K562 (cell line): ENCODE measurements at regions not wholly inside any gene's neighbourhood (a gene's known extent, or its start where the extent isn't known, plus 50 kb on each side); places are given as distances from the start of the nearest gene placed in this dataset.

Experiments
- ATAC-seq: fragments of 200-7000 bp; cut with Tn5 transposase; 3 replicates; pipeline ENCODE4 v1.9.1; 2020; ENCODE audit warnings: moderate library complexity
- BruUV-seq: library from RNA; stranded (reverse); fragments of 400-500 nt; replicated peaks from 2 replicates; lab custom pipeline; 2021; lab: Mats Ljungman, UMichigan
- CTCF ChIA-PET: fragments of 300-600 bp; formaldehyde crosslinking; extraction: SDS; loops from one replicate; lab custom pipeline; 2021; ENCODE audit warnings: low intra/inter-chr PET ratio; lab: Yijun Ruan, JAX
- POLR2A ChIA-PET: fragments of 300-600, 350-650 bp; sonication (Branson Sonifier 250); formaldehyde crosslinking; extraction: SDS; loops from one replicate; lab custom pipeline; 2021; ENCODE audit warnings: antibody characterized with exemption, inconsistent platforms; lab: Yijun Ruan, JAX
- DNase-seq, 4 experiments: peaks; one replicate each; pipeline versions ENCODE4 v3.0.0 to v3.0.0-alpha.2; 2011 to 2018; ENCODE audit warnings: low spot score in 3 of 4, mixed read lengths in 3 of 4; ENCODE audit errors: extremely low read depth in 1 of 4
- FAIRE-seq: peaks from 2 replicates; lab custom pipeline; 2011; peaks lifted over from hg19 to GRCh38; lab: Jason Lieb, UNC
- H2AFZ ChIP-seq: 2 replicates; pipeline ENCODE4 v1.6.0; 2011; ENCODE audit warnings: low read depth, low read length, control low read depth, inconsistent platforms
- H3K27ac ChIP-seq: fragments of 200-600 bp; 3 replicates; pipeline ENCODE4 v1.8.0; 2011; ENCODE audit warnings: low read depth, mild to moderate bottlenecking, control low read depth, inconsistent platforms, low read length, moderate library complexity, mixed read lengths; ENCODE audit errors: extremely low read depth
- H3K27me3 ChIP-seq, 2 experiments: fragments of 300-600 bp in 1 of 2; 2 replicates in 1 of 2; 3 replicates in 1 of 2; pipeline versions ENCODE4 v1.6.0 to v1.8.0; 2011; ENCODE audit warnings: inconsistent platforms in 2 of 2, low read length in 2 of 2, mild to moderate bottlenecking in 1 of 2, mixed read lengths in 1 of 2, moderate library complexity in 1 of 2; ENCODE audit not compliant: control insufficient read depth in 2 of 2, insufficient read depth in 2 of 2
- H3K36me3 ChIP-seq: fragments of 300-600 bp; 3 replicates; pipeline ENCODE4 v1.8.0; 2011; ENCODE audit warnings: mild to moderate bottlenecking, low read length, inconsistent platforms; ENCODE audit not compliant: control insufficient read depth, insufficient read depth
- H3K4me1 ChIP-seq, 2 experiments: fragments of 200-600 bp in 1 of 2; replicated peaks in 1 of 2; 2 replicates in 1 of 2; 3 replicates in 1 of 2; pipeline versions ENCODE4 v1.5.1 to v1.8.0; 2011; ENCODE audit warnings: inconsistent platforms in 2 of 2, low read length in 2 of 2, mild to moderate bottlenecking in 1 of 2, mixed read lengths in 1 of 2, moderate library complexity in 1 of 2; ENCODE audit not compliant: control insufficient read depth in 2 of 2, insufficient read depth in 2 of 2
- H3K4me2 ChIP-seq: 2 replicates; pipeline ENCODE4 v1.6.1; 2011; ENCODE audit warnings: low read length, control low read depth, inconsistent platforms, mixed read lengths; ENCODE audit not compliant: insufficient read depth
- H3K4me3 ChIP-seq: fragments of 200-600 bp; sonication (generic), shearing (Covaris generic); 2 replicates; pipeline ENCODE4 v1.5.1; 2016; ENCODE audit warnings: control low read depth, inconsistent platforms
- H3K79me2 ChIP-seq: fragments of 200-600 bp; 3 replicates; pipeline ENCODE4 v1.8.0; 2011; ENCODE audit warnings: low read length, inconsistent platforms; ENCODE audit not compliant: control insufficient read depth, insufficient read depth
- H3K9ac ChIP-seq, 2 experiments: 2 replicates each; pipeline versions ENCODE4 v1.6.0 to v1.6.1; 2011; ENCODE audit warnings: low read depth in 2 of 2, low read length in 2 of 2, control low read depth in 1 of 2, inconsistent platforms in 1 of 2, mild to moderate bottlenecking in 1 of 2, mixed read lengths in 1 of 2; ENCODE audit not compliant: insufficient read depth in 1 of 2
- H3K9me1 ChIP-seq: one replicate; pipeline ENCODE4 v1.6.0; 2011; ENCODE audit warnings: inconsistent platforms, mild to moderate bottlenecking, low read length, moderate library complexity; ENCODE audit not compliant: control insufficient read depth, insufficient read depth
- H3K9me3 ChIP-seq: replicated peaks from 2 replicates; pipeline ENCODE4 v1.5.1; 2011; ENCODE audit warnings: low read depth, low read length, inconsistent platforms; ENCODE audit not compliant: control insufficient read depth, insufficient read depth
- H4K20me1 ChIP-seq: replicated peaks from 2 replicates; pipeline ENCODE4 v1.6.1; 2011; ENCODE audit warnings: low read length, inconsistent platforms, mixed read lengths; ENCODE audit not compliant: control insufficient read depth, insufficient read depth
- BRCA1 ChIP-seq, 2 experiments: fragments of 450-650 bp in 1 of 2; sonication (generic) in 1 of 2; formaldehyde crosslinking in 1 of 2; IDR thresholded peaks; 2 replicates each; pipeline versions ENCODE4 v1.5.0 to v1.6.1; 2017 to 2020; ENCODE audit warnings: mild to moderate bottlenecking in 1 of 2, missing genetic modification reagents in 1 of 2
- IRF2 ChIP-seq: sonication (generic); formaldehyde crosslinking; IDR thresholded peaks from 2 replicates; pipeline ENCODE4 v1.8.1; 2022; ENCODE audit warnings: mild to moderate bottlenecking, missing genetic modification reagents
- MTA2 ChIP-seq: fragments of 450-650 bp; IDR thresholded peaks from 2 replicates; pipeline ENCODE4 v1.6.1; 2016; ENCODE audit warnings: low read depth
- MXI1 ChIP-seq: IDR thresholded peaks from 2 replicates; pipeline ENCODE4 v1.6.1; 2011; ENCODE audit warnings: low read depth, mild to moderate bottlenecking, improper control_type of control experiment, low read length
- PTRF ChIP-seq: fragments of 450-650 bp; IDR thresholded peaks from 2 replicates; pipeline ENCODE4 v1.6.1; 2016; ENCODE audit warnings: mild to moderate bottlenecking, missing genetic modification characterization, missing compliant biosample characterization
- SMARCA4 ChIP-seq: fragments of 450-650 bp; IDR thresholded peaks from 2 replicates; pipeline ENCODE4 v1.6.1; 2016
- SREBF1 ChIP-seq: fragments of 150-350 bp; IDR thresholded peaks from 2 replicates; pipeline ENCODE4 v1.6.1; 2014; ENCODE audit warnings: antibody characterized with exemption, low read depth, low read length, borderline replicate concordance
- SRSF1 ChIP-seq: fragments of 200-400 bp; formaldehyde crosslinking; IDR thresholded peaks from 2 replicates; pipeline ENCODE4 v1.6.1; 2017; ENCODE audit warnings: mild to moderate bottlenecking, low read depth, low read length, moderate library complexity
- TCF3 ChIP-seq: sonication (generic); formaldehyde crosslinking; IDR thresholded peaks from 2 replicates; pipeline ENCODE4 v1.4.0; 2020; ENCODE audit warnings: mild to moderate bottlenecking, missing genetic modification reagents
- TRIM28 ChIP-seq: fragments of 450-650 bp; IDR thresholded peaks from 2 replicates; pipeline ENCODE4 v1.6.1; 2017
- ZNF23 ChIP-seq: fragments of 250-450 bp; sonication (Bioruptor Pico); IDR thresholded peaks from 2 replicates; pipeline ENCODE4 v1.4.0; 2020; ENCODE audit warnings: mild to moderate bottlenecking
- ZNF699 ChIP-seq: fragments of 250-450 bp; sonication (Bioruptor Pico); IDR thresholded peaks from 2 replicates; pipeline ENCODE4 v1.8.0; 2021; ENCODE audit warnings: mild to moderate bottlenecking, moderate library complexity; ENCODE audit not compliant: insufficient replicate concordance
- WGBS: fragments of 100-300 bp; shearing (Covaris generic); methylation state at CpG from one replicate; pipeline ENCODE4 v1.1.6; 2016; ENCODE audit warnings: low coverage, mixed read lengths; ENCODE audit not compliant: insufficient coverage; ENCODE audit errors: missing lambda C conversion rate; 5-methylcytosine and 5-hydroxymethylcytosine counted together
- in situ Hi-C: fragments of 300-500 bp; cut with MboI; formaldehyde crosslinking; loops from 4 replicates; pipeline ENCODE4 v1.15.0; 2018; ENCODE audit warnings: inconsistent platforms, mixed read lengths
- intact Hi-C: fragments of 100-400 bp; cut with micrococcal nuclease; formaldehyde crosslinking; loops from 2 replicates; pipeline ENCODE4 v1.14.2; 2022
- TF ChIP-seq, protein P1 (sequence below): fragments of 450-650 bp; formaldehyde crosslinking; IDR thresholded peaks from 2 replicates; pipeline ENCODE4 v1.4.0; 2020; ENCODE audit warnings: mild to moderate bottlenecking
- TF ChIP-seq, protein P2 (sequence below): fragments of 200-800 bp; sonication (Bioruptor generic); IDR thresholded peaks from 2 replicates; pipeline ENCODE4 v1.6.1; 2016; ENCODE audit warnings: missing genetic modification characterization, missing compliant biosample characterization
- TF ChIP-seq, protein P3 (sequence below), 3 experiments: IDR thresholded peaks in 2 of 3; conservative IDR thresholded peaks in 1 of 3; 2 replicates each; pipeline ENCODE4 v1.5.1; 2011 to 2012; ENCODE audit warnings: low read length in 3 of 3, mild to moderate bottlenecking in 3 of 3, control low read depth in 2 of 3, improper control_type of control experiment in 1 of 3, inconsistent platforms in 1 of 3, low read depth in 1 of 3, mixed read lengths in 1 of 3, moderate library complexity in 1 of 3; ENCODE audit not compliant: insufficient read depth in 2 of 3

DNA sequence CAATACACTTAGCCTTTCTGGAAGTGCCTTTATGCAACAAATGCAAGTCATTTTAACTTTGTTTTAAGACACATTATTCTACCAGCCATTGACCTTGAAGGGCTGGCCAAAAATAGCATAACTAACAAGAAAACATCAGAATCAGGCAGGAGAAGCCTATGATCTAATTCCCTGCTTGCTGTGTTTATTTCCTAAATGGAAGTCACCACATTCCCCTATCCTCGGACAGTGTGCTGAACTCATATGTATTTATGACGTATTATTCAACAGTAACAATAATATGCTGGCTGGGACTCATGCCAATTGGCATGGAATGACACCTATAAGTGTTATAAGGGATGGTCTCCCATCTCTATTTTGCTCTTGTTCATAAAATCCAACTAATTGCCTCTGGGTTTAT, 140.7 kb downstream of the MAP3K7 start:
- POLR2A ChIA-PET: interaction anchor here (0.6 kb wide), 2 partner anchors 18 to 26 kb away, joined by 3 to 6 read pairs; no protein-coding TSS in a partner anchor

More for the DNA sequence above, 140.7 kb downstream of the MAP3K7 start:
- Histone ChIP-seq H2AFZ (no peak overlapping the region), H4K20me1 (no peaks in the 10 kb centered on the region), H3K9me1 (no peaks in the 10 kb centered on the region), H3K27me3 (no peaks in the 10 kb centered on the region), H3K9ac (no peak overlapping the region), H3K9me3 (no peaks in the 10 kb centered on the region), H3K36me3 (no peaks in the 10 kb centered on the region), H3K4me1 (no peaks in the 10 kb centered on the region; a peak in 1 of 5 replicates), H3K27ac (no peak overlapping the region), H3K4me2 (no peak overlapping the region), H3K79me2 (no peaks in the 10 kb centered on the region), H3K4me3 (no peak overlapping the region)
- no peak for ATAC-seq
- intact Hi-C loops: no loop called here
- no peak for TF ChIP-seq MTA2
- TF ChIP-seq SRSF1: no peak
- TF ChIP-seq, protein P1, sequence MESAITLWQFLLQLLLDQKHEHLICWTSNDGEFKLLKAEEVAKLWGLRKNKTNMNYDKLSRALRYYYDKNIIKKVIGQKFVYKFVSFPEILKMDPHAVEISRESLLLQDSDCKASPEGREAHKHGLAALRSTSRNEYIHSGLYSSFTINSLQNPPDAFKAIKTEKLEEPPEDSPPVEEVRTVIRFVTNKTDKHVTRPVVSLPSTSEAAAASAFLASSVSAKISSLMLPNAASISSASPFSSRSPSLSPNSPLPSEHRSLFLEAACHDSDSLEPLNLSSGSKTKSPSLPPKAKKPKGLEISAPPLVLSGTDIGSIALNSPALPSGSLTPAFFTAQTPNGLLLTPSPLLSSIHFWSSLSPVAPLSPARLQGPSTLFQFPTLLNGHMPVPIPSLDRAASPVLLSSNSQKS: no peak
- TF ChIP-seq BRCA1 (IDR thresholded peaks at IDR 0.05): no peak
- TF ChIP-seq BRCA1 (CRISPR knock-in tag; IDR thresholded peaks at IDR 0.05): no peak
- TF ChIP-seq IRF2: no peak
- TF ChIP-seq ZNF699 (CRISPR knock-in tag): no peak
- TF ChIP-seq, protein P2, sequence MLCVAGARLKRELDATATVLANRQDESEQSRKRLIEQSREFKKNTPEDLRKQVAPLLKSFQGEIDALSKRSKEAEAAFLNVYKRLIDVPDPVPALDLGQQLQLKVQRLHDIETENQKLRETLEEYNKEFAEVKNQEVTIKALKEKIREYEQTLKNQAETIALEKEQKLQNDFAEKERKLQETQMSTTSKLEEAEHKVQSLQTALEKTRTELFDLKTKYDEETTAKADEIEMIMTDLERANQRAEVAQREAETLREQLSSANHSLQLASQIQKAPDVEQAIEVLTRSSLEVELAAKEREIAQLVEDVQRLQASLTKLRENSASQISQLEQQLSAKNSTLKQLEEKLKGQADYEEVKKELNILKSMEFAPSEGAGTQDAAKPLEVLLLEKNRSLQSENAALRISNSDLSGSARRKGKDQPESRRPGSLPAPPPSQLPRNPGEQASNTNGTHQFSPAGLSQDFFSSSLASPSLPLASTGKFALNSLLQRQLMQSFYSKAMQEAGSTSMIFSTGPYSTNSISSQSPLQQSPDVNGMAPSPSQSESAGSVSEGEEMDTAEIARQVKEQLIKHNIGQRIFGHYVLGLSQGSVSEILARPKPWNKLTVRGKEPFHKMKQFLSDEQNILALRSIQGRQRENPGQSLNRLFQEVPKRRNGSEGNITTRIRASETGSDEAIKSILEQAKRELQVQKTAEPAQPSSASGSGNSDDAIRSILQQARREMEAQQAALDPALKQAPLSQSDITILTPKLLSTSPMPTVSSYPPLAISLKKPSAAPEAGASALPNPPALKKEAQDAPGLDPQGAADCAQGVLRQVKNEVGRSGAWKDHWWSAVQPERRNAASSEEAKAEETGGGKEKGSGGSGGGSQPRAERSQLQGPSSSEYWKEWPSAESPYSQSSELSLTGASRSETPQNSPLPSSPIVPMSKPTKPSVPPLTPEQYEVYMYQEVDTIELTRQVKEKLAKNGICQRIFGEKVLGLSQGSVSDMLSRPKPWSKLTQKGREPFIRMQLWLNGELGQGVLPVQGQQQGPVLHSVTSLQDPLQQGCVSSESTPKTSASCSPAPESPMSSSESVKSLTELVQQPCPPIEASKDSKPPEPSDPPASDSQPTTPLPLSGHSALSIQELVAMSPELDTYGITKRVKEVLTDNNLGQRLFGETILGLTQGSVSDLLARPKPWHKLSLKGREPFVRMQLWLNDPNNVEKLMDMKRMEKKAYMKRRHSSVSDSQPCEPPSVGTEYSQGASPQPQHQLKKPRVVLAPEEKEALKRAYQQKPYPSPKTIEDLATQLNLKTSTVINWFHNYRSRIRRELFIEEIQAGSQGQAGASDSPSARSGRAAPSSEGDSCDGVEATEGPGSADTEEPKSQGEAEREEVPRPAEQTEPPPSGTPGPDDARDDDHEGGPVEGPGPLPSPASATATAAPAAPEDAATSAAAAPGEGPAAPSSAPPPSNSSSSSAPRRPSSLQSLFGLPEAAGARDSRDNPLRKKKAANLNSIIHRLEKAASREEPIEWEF: no peak
- no peak for TF ChIP-seq SREBF1
- TF ChIP-seq, protein P3, sequence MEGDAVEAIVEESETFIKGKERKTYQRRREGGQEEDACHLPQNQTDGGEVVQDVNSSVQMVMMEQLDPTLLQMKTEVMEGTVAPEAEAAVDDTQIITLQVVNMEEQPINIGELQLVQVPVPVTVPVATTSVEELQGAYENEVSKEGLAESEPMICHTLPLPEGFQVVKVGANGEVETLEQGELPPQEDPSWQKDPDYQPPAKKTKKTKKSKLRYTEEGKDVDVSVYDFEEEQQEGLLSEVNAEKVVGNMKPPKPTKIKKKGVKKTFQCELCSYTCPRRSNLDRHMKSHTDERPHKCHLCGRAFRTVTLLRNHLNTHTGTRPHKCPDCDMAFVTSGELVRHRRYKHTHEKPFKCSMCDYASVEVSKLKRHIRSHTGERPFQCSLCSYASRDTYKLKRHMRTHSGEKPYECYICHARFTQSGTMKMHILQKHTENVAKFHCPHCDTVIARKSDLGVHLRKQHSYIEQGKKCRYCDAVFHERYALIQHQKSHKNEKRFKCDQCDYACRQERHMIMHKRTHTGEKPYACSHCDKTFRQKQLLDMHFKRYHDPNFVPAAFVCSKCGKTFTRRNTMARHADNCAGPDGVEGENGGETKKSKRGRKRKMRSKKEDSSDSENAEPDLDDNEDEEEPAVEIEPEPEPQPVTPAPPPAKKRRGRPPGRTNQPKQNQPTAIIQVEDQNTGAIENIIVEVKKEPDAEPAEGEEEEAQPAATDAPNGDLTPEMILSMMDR (IDR thresholded peaks at IDR 0.05 in 2 of 3, conservative IDR thresholded peaks at IDR 0.05 in 1 of 3; ENCODE audit: insufficient read depth in 2 of 3, low read depth in 1 of 3, low read length in 3 of 3): no peak
- TF ChIP-seq MXI1: no peak
- no peak for TF ChIP-seq SMARCA4
- no peak for TF ChIP-seq ZNF23 (CRISPR knock-in tag)
- no peak for TF ChIP-seq PTRF (tag)
- no peak for TF ChIP-seq TRIM28
- no peak for TF ChIP-seq TCF3 (CRISPR knock-in tag)
- no peak for FAIRE-seq
- DNase-seq: no peak
- WGBS: 83% methylated on average over 2 of the region's 2 CpGs
- CTCF ChIA-PET: no interaction called here
- no TSS peak for BruUV-seq
- in situ Hi-C loops: no loop called here
